HG03439 (cell line): ENCODE measurements at regions not wholly inside any gene's neighbourhood (a gene's known extent, or its start where the extent isn't known, plus 50 kb on each side); places are given as distances from the start of the nearest gene placed in this dataset.
"Not testable (repeated sequence)": the region's sequence is repeated elsewhere in the genome, so short reads cannot be mapped to it uniquely, and the experiment has no call there.

Source experiments
- ATAC-seq: cut with Tn5 transposase; IDR thresholded peaks from one replicate; pipeline ENCODE4 v1.9.1; 2021; ENCODE audit warnings: mild to moderate bottlenecking, moderate library complexity; ENCODE audit not compliant: unreplicated experiment

GRCh38 chr4:100657187-100657586 lies 139.4 kb upstream of the EMCN start:
- no peak for ATAC-seq

GRCh38 chr4:100651499-100652175 lies 133.8 kb upstream of the EMCN start:
- no peak for ATAC-seq

GRCh38 chr4:100649417-100649816 lies 131.6 kb upstream of the EMCN start:
- no peak for ATAC-seq

GRCh38 chr4:100644150-100644549 lies 126.3 kb upstream of the EMCN start:
- no peak for ATAC-seq

- no peak for ATAC-seq
Observed at GRCh38 chr4:100641336-100641735, 123.5 kb upstream of the EMCN start.

GRCh38 chr4:100635899-100636298 lies 118.1 kb upstream of the EMCN start:
- ATAC-seq: no peak

- ATAC-seq: no peak
Observed at GRCh38 chr4:100633269-100633668, 115.4 kb upstream of the EMCN start.

- ATAC-seq: no peak
Observed at GRCh38 chr4:100632163-100632562, 114.3 kb upstream of the EMCN start.

- ATAC-seq: no peak
Observed at GRCh38 chr4:100631281-100631968, 113.6 kb upstream of the EMCN start.

- ATAC-seq: no peak
Observed at GRCh38 chr4:100630341-100630740, 112.5 kb upstream of the EMCN start.

GRCh38 chr4:100609810-100610209 lies 92.0 kb upstream of the EMCN start:
- no peak for ATAC-seq

GRCh38 chr4:100608651-100609050 lies 90.8 kb upstream of the EMCN start:
- ATAC-seq: not testable (repeated sequence)

- ATAC-seq: no peak
Observed at GRCh38 chr4:100605144-100605543, 87.3 kb upstream of the EMCN start.

- no peak for ATAC-seq
Observed at GRCh38 chr4:100593935-100594334, 76.1 kb upstream of the EMCN start.

- no peak for ATAC-seq
Observed at GRCh38 chr4:100591161-100591876, 73.5 kb upstream of the EMCN start.

- ATAC-seq: no peak
Observed at GRCh38 chr4:100590325-100590724, 72.5 kb upstream of the EMCN start.

- ATAC-seq: no peak
Observed at GRCh38 chr4:100588076-100588475, 70.3 kb upstream of the EMCN start.

GRCh38 chr4:100582146-100582545 lies 64.3 kb upstream of the EMCN start:
- no peak for ATAC-seq

GRCh38 chr4:100581337-100581736 lies 63.5 kb upstream of the EMCN start:
- ATAC-seq: no peak

GRCh38 chr4:100576570-100576969 lies 58.7 kb upstream of the EMCN start:
- no peak for ATAC-seq

GRCh38 chr4:100574607-100575006 lies 56.8 kb upstream of the EMCN start:
- ATAC-seq: no peak

GRCh38 chr4:100569196-100569595 lies 51.4 kb upstream of the EMCN start:
- no peak for ATAC-seq
